ENCODE measurements at regions not wholly inside any gene's neighbourhood (a gene's known extent, or its start where the extent isn't known, plus 50 kb on each side); places are given as distances from the start of the nearest gene placed in this dataset.
A peak's percentile ranks its signal among the peaks of the same experiment; 100 is the strongest.
"Not testable (repeated sequence)": the region's sequence is repeated elsewhere in the genome, so short reads cannot be mapped to it uniquely, and the experiment has no call there.

GRCh38 chr5:134471858-134472449 is 53.5 kb upstream of the JADE2 start:
- H3K36me3 ChIP-seq (ENCODE audit: control insufficient read depth in 2 of 2, insufficient read depth in 2 of 2, low read length in 1 of 2); H3K4me3 ChIP-seq (ENCODE audit: low read depth in 1 of 2, low read length in 2 of 2); H3K4me1 ChIP-seq (ENCODE audit: control insufficient read depth in 2 of 2, insufficient read depth in 2 of 2, low read length in 1 of 2); H3K27me3 ChIP-seq (ENCODE audit: control insufficient read depth in 1 of 2, insufficient read depth in 2 of 2, low read length in 2 of 2); H3K27ac ChIP-seq (ENCODE audit: low read depth in 2 of 2, low read length in 1 of 2); H3K9me3 ChIP-seq (ENCODE audit: control insufficient read depth in 2 of 2, insufficient read depth in 1 of 2, low read depth in 1 of 2, low read length in 1 of 2): not testable (repeated sequence)
- WGBS, 2 donors = 81 to 87% methylated on average over 7 of the region's 7 CpGs

- 71 to 78% methylated on average over 3 of the region's 3 CpGs for WGBS, 2 donors
- no peak overlapping the region for H3K27ac ChIP-seq (ENCODE audit: low read depth in 2 of 2, low read length in 1 of 2)
- H3K4me3 ChIP-seq (ENCODE audit: low read depth in 1 of 2, low read length in 2 of 2) = no peak overlapping the region
- no peaks in the 10 kb centered on the region for H3K9me3 ChIP-seq (ENCODE audit: control insufficient read depth in 2 of 2, insufficient read depth in 1 of 2, low read depth in 1 of 2, low read length in 1 of 2)
- H3K4me1 ChIP-seq (ENCODE audit: control insufficient read depth in 2 of 2, insufficient read depth in 2 of 2, low read length in 1 of 2) = peaks cover 5 to 11% of the 10 kb centered on the region in 2 donors
- no peaks in the 10 kb centered on the region for H3K36me3 ChIP-seq (ENCODE audit: control insufficient read depth in 2 of 2, insufficient read depth in 2 of 2, low read length in 1 of 2)
- no peaks in the 10 kb centered on the region for H3K27me3 ChIP-seq (ENCODE audit: control insufficient read depth in 1 of 2, insufficient read depth in 2 of 2, low read length in 2 of 2)
These were observed 56.5 kb upstream of the JADE2 start for GRCh38 chr5:134468921-134469400.

DNA sequence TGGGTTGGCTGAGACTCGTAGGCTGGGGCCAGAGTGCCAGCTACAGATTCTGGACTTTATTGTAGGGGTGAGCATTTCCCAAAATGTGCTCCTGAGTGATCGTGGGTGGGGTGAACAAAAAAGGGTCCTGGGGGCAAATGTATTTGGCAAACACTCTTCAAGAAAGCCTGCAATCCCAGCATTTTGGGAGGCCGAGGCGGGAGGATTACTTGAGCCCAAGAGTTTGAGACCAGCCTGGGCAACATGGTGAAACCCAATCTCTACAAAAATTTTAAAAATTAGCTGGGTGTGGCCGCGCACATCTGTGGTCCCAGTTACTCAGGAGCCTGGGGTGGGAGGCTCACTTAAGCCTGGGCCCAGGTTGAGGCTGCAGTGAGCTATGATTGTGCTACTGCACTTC is 55.5 kb upstream of the CDKN2AIPNL start:
- Histone ChIP-seq H3K27ac (ENCODE audit: low read depth in 2 of 2, low read length in 1 of 2) (peak overlapping the region; percentile 78 to 98), H3K27me3 (ENCODE audit: control insufficient read depth in 1 of 2, insufficient read depth in 2 of 2, low read length in 2 of 2) (no peaks in the 10 kb centered on the region), H3K36me3 (ENCODE audit: control insufficient read depth in 2 of 2, insufficient read depth in 2 of 2, low read length in 1 of 2) (no peaks in the 10 kb centered on the region), H3K4me3 (ENCODE audit: low read depth in 1 of 2, low read length in 2 of 2) (no peak overlapping the region), H3K9me3 (ENCODE audit: control insufficient read depth in 2 of 2, insufficient read depth in 1 of 2, low read depth in 1 of 2, low read length in 1 of 2) (no peaks in the 10 kb centered on the region), H3K4me1 (ENCODE audit: control insufficient read depth in 2 of 2, insufficient read depth in 2 of 2, low read length in 1 of 2) (peaks cover 5 to 11% of the 10 kb centered on the region in 2 donors)
- WGBS, 2 donors = 85 to 88% methylated on average over 6 of the region's 6 CpGs

DNA sequence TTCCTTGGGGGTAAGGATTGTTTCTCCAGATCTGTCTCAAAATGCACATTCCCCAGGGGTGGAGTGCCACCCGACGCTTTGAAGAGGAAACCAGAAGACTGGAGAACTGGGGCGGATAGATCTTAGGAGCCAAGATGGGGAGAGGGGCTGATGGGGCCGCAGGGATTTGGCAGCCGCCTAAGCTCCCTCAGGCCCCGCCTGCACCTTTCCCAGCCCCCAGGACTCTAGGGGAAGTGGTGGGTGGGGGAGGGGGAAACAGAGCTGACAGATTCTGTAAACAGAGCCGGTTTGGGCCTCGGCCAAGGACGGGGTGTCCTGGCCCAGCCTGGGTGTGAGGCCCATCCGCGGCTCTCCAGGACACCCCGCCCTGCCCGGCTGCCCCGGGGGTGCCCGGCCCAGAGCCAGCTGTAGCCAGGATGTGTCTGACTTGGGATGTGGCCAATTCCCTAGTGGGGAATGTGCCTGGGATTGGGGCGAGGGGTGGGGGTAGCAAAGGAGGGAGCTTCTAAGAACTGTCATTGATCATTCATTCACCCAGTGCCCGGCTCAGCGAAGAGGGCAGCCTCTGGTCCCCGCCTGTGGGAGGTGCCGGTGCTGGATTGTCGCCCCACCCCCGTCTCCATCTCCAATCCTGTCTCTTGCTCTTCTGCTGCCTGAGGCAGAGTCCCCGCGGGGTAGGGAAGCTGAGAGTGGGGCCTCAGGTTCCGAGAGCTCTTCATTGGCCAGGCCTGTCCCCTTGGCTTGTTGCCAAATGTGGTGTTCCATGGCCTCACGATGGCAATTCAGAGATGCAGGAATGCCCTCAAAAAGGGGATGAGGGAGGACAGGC is 54.8 kb upstream of the CDKN2AIPNL start:
- Histone ChIP-seq H3K36me3 (ENCODE audit: control insufficient read depth in 2 of 2, insufficient read depth in 2 of 2, low read length in 1 of 2) (no peaks in the 10 kb centered on the region), H3K4me1 (ENCODE audit: control insufficient read depth in 2 of 2, insufficient read depth in 2 of 2, low read length in 1 of 2) (peaks cover 5 to 11% of the 10 kb centered on the region in 2 donors), H3K27me3 (ENCODE audit: control insufficient read depth in 1 of 2, insufficient read depth in 2 of 2, low read length in 2 of 2) (no peaks in the 10 kb centered on the region), H3K9me3 (ENCODE audit: control insufficient read depth in 2 of 2, insufficient read depth in 1 of 2, low read depth in 1 of 2, low read length in 1 of 2) (no peaks in the 10 kb centered on the region), H3K27ac (ENCODE audit: low read depth in 2 of 2, low read length in 1 of 2) (peak overlapping the region; percentile 95 to 98), H3K4me3 (ENCODE audit: low read depth in 1 of 2, low read length in 2 of 2) (peak overlapping the region; percentile 46 to 52)
- WGBS, 2 donors = 7 to 8% methylated on average over 26 of the region's 26 CpGs

- Histone ChIP-seq H3K4me3 (ENCODE audit: low read depth in 1 of 2, low read length in 2 of 2) (peak overlapping the region; percentile 46 to 52), H3K36me3 (ENCODE audit: control insufficient read depth in 2 of 2, insufficient read depth in 2 of 2, low read length in 1 of 2) (no peaks in the 10 kb centered on the region), H3K27me3 (ENCODE audit: control insufficient read depth in 1 of 2, insufficient read depth in 2 of 2, low read length in 2 of 2) (no peaks in the 10 kb centered on the region), H3K9me3 (ENCODE audit: control insufficient read depth in 2 of 2, insufficient read depth in 1 of 2, low read depth in 1 of 2, low read length in 1 of 2) (no peaks in the 10 kb centered on the region), H3K4me1 (ENCODE audit: control insufficient read depth in 2 of 2, insufficient read depth in 2 of 2, low read length in 1 of 2) (peaks cover 5 to 11% of the 10 kb centered on the region in 2 donors), H3K27ac (ENCODE audit: low read depth in 2 of 2, low read length in 1 of 2) (peak overlapping the region; percentile 95 to 98)
- WGBS, 2 donors = 0 to 2% methylated on average over 25 to 31 of the region's 31 CpGs
These were observed 54.1 kb upstream of the CDKN2AIPNL start for GRCh38 chr5:134465816-134466240.

- peak overlapping the region; percentile 46 to 52 for H3K4me3 ChIP-seq (ENCODE audit: low read depth in 1 of 2, low read length in 2 of 2)
- H3K27ac ChIP-seq (ENCODE audit: low read depth in 2 of 2, low read length in 1 of 2) = peak overlapping the region; percentile 95 to 98
- WGBS, 2 donors = 54 to 61% methylated on average over 10 of the region's 10 CpGs
- peaks cover 5 to 11% of the 10 kb centered on the region in 2 donors for H3K4me1 ChIP-seq (ENCODE audit: control insufficient read depth in 2 of 2, insufficient read depth in 2 of 2, low read length in 1 of 2)
- H3K27me3 ChIP-seq (ENCODE audit: control insufficient read depth in 1 of 2, insufficient read depth in 2 of 2, low read length in 2 of 2) = no peaks in the 10 kb centered on the region
- H3K9me3 ChIP-seq (ENCODE audit: control insufficient read depth in 2 of 2, insufficient read depth in 1 of 2, low read depth in 1 of 2, low read length in 1 of 2) = no peaks in the 10 kb centered on the region
- no peaks in the 10 kb centered on the region for H3K36me3 ChIP-seq (ENCODE audit: control insufficient read depth in 2 of 2, insufficient read depth in 2 of 2, low read length in 1 of 2)
These were observed 53.5 kb upstream of the CDKN2AIPNL start for GRCh38 chr5:134464988-134465815.

- 78 to 80% methylated on average over 10 of the region's 10 CpGs for WGBS, 2 donors
- Histone ChIP-seq H3K27ac (ENCODE audit: low read depth in 2 of 2, low read length in 1 of 2) (no peak overlapping the region), H3K9me3 (ENCODE audit: control insufficient read depth in 2 of 2, insufficient read depth in 1 of 2, low read depth in 1 of 2, low read length in 1 of 2) (no peaks in the 10 kb centered on the region), H3K36me3 (ENCODE audit: control insufficient read depth in 2 of 2, insufficient read depth in 2 of 2, low read length in 1 of 2) (no peaks in the 10 kb centered on the region), H3K4me3 (ENCODE audit: low read depth in 1 of 2, low read length in 2 of 2) (no peak overlapping the region), H3K27me3 (ENCODE audit: control insufficient read depth in 1 of 2, insufficient read depth in 2 of 2, low read length in 2 of 2) (no peaks in the 10 kb centered on the region), H3K4me1 (ENCODE audit: control insufficient read depth in 2 of 2, insufficient read depth in 2 of 2, low read length in 1 of 2) (peaks cover 6 to 11% of the 10 kb centered on the region in 2 donors)
These were observed 52.5 kb upstream of the CDKN2AIPNL start for GRCh38 chr5:134463991-134464760.

DNA sequence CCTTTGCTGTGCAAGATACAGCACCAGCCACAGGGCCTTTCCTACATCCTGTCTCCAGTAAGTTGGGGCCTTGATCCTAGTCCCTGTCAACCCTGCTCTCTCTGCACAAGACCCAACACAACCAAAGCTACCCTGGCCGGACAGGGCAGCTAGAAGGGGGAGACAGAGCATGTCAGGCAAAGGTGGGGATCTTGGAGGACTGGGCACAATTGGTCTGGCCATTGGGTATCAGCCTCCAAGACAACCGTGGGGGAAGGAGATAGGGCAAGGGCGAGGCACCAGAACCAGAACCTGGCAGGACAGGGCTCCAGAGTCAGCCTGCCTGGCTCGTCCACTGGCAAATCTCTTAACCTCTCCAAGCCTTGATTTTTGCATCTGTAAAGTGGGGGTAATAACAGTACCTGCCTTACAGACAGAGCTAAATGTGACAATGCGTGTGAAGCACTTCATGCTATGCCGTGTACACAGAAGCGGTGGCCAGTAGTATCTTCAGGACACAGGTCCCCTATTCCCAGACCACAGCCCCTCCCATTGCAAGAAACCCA is 51.6 kb upstream of the CDKN2AIPNL start:
- WGBS, 2 donors = 93 to 94% methylated on average over 7 of the region's 7 CpGs
- Histone ChIP-seq H3K4me3 (ENCODE audit: low read depth in 1 of 2, low read length in 2 of 2) (no peak overlapping the region), H3K4me1 (ENCODE audit: control insufficient read depth in 2 of 2, insufficient read depth in 2 of 2, low read length in 1 of 2) (peaks cover 11 to 12% of the 10 kb centered on the region in 2 donors), H3K36me3 (ENCODE audit: control insufficient read depth in 2 of 2, insufficient read depth in 2 of 2, low read length in 1 of 2) (no peaks in the 10 kb centered on the region), H3K27ac (ENCODE audit: low read depth in 2 of 2, low read length in 1 of 2) (no peak overlapping the region), H3K9me3 (ENCODE audit: control insufficient read depth in 2 of 2, insufficient read depth in 1 of 2, low read depth in 1 of 2, low read length in 1 of 2) (no peaks in the 10 kb centered on the region), H3K27me3 (ENCODE audit: control insufficient read depth in 1 of 2, insufficient read depth in 2 of 2, low read length in 2 of 2) (no peaks in the 10 kb centered on the region)

Data from esophagus (tissue), 2 donors.